ENCODE measurements at regions not wholly inside any gene's neighbourhood (a gene's known extent, or its start where the extent isn't known, plus 50 kb on each side); places are given as distances from the start of the nearest gene placed in this dataset.
"Not testable (repeated sequence)": the region's sequence is repeated elsewhere in the genome, so short reads cannot be mapped to it uniquely, and the experiment has no call there.

- not testable (repeated sequence) for DNase-seq (ENCODE audit: low read depth, low spot score)
Measured at GRCh38 chr16:21487956-21488355, 111.4 kb upstream of the METTL9 start.

DNA sequence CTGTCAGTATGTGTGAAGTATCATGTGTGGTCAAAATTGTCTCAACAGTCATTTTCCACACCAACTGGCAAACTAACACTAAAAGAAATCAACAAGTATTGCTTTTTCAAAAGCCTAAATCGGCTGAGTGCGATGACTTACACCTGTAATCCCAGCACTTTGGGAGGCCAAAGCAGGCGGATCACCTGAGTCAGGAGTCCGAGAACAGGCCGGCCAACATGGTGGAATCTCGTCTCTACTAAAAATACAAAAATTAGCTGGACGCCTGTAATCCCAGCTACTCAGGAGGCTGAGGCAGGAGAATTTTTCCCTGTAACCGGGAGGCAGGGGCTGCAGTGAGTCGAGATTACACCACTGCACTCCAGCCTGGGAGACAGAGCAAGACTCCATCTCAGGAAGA lies 100.3 kb upstream of the METTL9 start:
- DNase-seq (ENCODE audit: low read depth, low spot score): not testable (repeated sequence)

- DNase-seq (ENCODE audit: low read depth, low spot score): not testable (repeated sequence)
Measured at GRCh38 chr16:21501223-21501868, 98.0 kb upstream of the METTL9 start.

DNA sequence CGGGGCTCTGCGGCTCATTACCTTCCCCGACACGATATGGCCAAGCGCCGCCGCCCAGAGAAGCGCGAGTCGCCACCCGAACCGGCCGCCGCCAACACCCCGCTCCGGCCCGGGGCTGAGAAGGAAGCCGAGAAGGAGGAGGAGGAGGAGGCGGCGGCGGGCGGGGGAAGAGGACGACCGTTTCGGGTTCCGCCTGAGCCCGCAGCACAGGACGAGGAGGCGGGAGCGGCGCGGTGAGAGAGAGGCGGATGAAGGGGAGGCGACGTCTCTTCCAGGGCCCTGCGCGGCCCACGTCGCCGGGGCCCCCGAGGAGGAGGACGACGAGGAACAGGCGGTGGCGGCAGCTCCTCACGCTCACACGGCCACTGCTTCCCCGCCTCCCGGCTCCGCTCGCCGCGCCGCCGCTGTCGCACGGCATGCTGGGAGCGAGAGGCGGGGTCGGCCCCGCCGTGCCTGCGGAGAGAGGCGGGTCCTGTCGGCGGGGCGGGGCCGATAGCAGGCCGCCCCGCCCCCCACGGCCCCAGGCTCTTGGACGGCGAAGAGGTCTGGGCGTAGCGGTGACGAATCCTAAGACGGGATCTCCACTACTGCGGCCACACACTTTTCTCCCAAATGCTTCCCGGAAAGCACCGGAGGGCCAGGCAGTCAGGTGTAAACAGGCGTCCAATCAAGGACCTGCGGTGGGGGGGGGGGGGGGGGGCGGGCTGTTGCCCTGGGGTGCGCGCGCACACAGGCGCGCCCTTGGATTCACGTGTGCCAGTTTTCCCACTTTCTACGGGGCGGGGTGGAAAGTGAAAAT lies 97.3 kb upstream of the METTL9 start:
- peak; percentile 83 for DNase-seq (ENCODE audit: low read depth, low spot score)

- DNase-seq (ENCODE audit: low read depth, low spot score): not testable (repeated sequence)
Measured at GRCh38 chr16:21503574-21503920, 95.8 kb upstream of the METTL9 start.

- not testable (repeated sequence) for DNase-seq (ENCODE audit: low read depth, low spot score)
Measured at GRCh38 chr16:21503941-21504832, 95.2 kb upstream of the METTL9 start.

DNA sequence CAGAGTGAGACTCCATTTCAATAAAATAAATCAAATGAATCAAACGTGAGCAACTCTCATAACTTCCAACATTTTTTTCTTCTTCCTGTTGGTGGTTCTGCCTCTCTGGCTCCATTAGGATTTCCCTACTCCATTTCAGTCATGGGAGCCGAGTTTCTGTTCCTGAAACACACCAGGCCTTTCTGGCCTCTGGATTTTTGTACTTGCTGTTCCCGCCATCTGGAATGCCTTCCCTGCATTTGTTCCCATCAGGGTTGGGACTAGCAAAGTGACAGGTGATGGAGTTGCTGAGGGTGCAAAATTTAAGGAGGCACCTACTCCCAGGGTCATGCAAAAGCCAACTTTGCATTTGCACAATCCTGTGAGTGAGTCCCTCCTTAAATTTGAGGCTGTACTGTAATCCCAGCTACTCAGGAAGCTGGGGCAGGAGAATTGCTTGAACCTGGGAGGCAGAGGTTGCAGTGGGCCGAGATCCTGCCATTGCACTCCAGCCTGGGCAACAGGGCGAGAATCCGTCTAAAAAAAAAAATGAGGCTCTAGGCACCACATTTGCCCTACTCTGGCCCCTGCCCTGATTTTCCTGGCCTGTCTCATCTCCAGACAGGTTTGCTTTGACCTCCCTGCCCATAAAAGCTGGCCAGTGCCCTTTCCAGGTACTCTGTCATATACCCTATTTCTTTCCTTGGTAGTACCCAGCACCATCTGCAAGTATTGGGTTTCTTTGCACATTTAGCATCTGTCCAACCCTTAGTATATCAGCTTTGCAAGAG lies 93.4 kb upstream of the METTL9 start:
- DNase-seq (ENCODE audit: low read depth, low spot score): not testable (repeated sequence)

- not testable (repeated sequence) for DNase-seq (ENCODE audit: low read depth, low spot score)
Measured at GRCh38 chr16:21506857-21507456, 92.4 kb upstream of the METTL9 start.

GRCh38 chr16:21507631-21508305 lies 91.6 kb upstream of the METTL9 start:
- DNase-seq (ENCODE audit: low read depth, low spot score): not testable (repeated sequence)

DNA sequence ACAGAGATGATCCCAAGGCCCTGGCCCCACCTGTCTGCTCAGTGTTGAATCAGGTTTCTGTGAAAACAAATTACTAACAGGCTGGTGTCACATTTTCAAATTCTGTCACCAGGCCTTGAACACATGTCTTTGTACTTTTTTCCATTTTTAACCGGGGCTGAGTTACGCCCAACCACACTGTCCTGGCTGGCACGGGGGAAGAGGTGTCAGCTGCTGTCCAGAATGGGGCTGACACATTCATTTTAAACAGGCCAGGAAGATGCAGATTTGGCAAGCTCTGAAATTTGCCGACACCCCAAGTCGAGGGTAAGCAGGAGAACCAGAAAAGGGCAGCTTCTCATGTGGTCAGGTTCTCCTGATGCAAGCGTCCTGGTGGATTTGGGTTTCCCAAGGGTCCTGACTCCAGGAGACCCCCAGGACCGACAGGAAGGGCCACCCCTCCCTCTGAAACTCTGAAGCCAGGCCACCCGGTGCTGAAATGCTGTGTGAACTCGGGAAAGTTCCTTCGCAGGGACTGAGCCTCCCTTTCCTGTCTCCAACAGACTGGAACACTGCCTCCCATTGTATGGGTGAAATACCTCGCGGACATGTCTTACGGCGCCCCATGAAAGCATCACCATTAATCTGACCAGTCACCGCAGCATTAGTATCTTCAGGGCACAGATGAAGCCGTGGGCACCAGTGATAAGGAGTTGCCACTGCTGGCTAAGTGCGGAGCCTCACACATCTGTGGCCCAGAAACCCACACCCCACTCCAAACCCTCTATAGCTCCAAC lies 90.5 kb upstream of the METTL9 start:
- DNase-seq (ENCODE audit: low read depth, low spot score): not testable (repeated sequence)

DNA sequence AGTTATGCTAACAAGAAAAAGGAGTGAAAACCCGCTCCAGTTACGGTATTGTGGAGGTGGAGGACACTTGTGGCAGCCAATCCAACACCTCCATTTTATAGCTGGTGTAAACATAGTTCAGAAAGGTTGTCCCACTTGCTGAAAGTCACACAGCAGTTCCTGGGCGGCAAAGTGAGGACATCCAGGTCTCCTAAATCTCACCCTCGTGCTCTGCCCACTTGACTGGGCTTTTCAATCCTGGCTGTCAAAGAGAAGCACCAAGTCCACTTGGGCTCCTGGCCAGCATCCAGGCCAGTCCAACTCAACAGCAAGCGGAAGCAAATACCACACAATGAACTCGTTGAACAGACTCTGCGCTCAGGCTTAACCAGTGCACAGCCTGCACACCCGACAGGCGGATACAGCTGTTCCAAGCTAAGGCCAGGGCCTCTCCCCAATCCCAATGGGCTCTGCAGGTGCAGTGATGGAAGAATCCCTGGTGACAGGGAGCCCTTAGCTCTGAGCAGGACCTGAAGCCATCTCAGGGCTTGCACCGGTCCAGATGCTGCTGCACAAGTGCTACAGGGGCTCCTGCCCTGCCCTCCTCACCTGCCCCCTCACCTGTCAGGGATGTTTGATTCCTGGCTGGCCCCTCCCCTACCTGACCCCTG lies 89.8 kb upstream of the METTL9 start:
- DNase-seq (ENCODE audit: low read depth, low spot score): not testable (repeated sequence)

DNA sequence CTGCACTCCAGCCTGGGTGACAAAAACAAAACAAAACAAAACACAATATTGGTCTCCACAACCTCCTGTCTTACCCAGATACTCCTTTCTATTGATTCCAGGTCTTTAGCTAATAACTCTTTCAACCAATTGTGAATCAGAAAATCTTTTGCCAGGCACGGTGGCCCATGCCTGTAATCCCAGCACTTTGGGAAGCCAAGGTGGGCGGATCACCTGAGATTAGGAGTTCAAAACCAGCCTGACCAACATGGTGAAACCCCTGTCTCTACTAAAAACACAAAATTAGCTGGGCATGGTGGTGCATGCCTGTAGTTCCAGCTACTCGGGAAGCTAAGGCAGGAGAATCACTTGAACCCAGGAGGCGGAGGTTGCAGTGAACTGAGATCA lies 88.5 kb upstream of the METTL9 start:
- not testable (repeated sequence) for DNase-seq (ENCODE audit: low read depth, low spot score)

DNA sequence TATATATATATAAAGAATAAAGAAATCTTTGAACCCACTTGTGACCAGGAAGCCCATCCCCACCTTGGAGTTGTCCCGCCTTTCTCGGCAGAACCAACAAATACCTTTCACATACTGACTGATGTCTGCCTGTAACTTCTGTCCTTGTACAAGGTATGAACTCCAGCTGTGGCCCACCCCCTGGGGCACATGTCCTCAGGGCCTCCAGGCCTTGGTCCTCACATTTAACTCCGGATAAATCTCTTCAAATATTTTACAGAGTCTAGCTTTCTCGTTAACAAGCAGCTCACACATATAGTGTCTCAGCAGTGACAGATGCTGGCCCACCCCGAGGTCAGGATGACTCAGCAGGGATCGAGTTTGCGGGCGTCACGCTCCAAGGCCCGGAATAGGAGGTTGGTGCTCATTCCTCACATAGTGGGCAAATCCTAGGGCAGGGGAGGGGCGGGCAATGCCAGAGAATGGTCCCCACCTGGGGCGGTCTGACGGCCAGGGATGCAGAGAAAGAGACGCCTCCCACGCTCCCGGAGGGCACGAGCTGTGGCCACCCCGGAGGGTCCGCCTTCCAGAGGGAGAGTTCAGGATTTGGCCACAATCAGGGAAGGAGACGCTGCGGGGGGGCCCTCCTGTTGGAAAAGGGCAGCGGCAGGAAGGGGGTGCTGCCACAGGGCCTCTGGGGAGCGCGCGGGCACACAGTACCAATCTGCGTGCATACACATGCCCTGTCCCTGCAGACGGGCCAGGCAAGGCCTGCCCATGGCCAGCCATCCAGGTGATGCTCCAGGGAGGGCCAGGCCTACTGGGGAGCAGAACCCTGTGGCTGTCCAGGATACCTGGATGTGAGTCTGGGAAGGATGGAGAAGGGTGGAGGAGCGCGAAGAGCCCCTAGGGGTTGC lies 87.8 kb upstream of the METTL9 start:
- not testable (repeated sequence) for DNase-seq (ENCODE audit: low read depth, low spot score)

DNA sequence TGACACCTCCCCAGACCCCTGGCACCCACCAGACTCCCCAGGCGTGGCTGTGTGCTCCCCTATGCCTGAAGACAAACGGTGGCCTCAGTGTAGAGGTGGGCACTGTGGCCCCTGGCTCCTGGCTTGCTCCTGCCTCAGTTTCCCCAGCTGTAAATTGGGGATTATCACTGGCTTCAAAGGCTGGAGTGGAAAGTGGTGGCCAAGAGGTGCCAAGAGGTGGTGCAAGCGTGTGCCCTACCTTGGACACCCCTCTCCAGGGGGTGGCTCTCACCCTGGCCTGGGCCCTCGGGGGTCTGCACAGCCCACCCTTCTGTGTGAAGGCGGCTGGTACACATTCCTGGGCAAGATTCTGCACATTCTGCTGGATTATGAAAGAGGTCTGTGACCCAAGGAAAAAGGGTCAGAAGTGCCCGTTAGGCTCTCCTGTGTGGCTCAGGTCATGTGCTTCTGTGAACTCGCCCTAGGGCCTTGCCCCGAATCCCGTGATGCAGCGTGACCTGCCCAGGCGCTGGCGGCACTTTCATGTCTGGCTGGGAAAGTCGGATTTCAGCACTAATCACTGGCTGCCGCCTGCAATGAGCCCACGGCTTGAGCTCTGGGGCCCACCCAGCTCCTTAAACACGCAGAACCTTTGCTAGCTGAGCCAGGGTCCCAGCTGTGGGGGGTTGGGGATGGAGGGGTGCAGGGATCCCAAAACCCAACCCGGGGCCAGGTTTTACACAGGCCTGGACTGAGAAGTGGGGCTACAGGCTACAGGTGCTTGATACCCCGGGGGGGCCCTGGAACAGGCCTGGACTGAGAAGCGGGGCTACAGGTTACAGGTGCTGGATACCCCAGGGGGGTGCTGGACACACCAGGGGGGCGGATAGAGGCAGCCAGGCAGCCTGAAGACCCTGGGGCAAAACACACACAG lies 86.8 kb upstream of the METTL9 start:
- not testable (repeated sequence) for DNase-seq (ENCODE audit: low read depth, low spot score)

- not testable (repeated sequence) for DNase-seq (ENCODE audit: low read depth, low spot score)
Measured at GRCh38 chr16:21513337-21513741, 86.0 kb upstream of the METTL9 start.

- DNase-seq (ENCODE audit: low read depth, low spot score): not testable (repeated sequence)
Measured at GRCh38 chr16:21513812-21514473, 85.4 kb upstream of the METTL9 start.

Data from iPS DF 19.7 (cell line).